IMR-90 (cell line): ENCODE measurements at regions not wholly inside any gene's neighbourhood (a gene's known extent, or its start where the extent isn't known, plus 50 kb on each side); places are given as distances from the start of the nearest gene placed in this dataset.

Experiments
- ATAC-seq: fragments of 200-7000 bp; cut with Tn5 transposase; 2 replicates; pipeline ENCODE4 v1.9.1; 2020; ENCODE audit warnings: low read depth, mild to moderate bottlenecking, moderate library complexity
- BruUV-seq: library from RNA; stranded (reverse); fragments of 400-500 nt; replicated peaks from 2 replicates; lab custom pipeline; 2021; lab: Mats Ljungman, UMichigan
- CTCF ChIA-PET: fragments of 300-600 bp; formaldehyde crosslinking; extraction: SDS; loops from one replicate; lab custom pipeline; 2021; ENCODE audit warnings: antibody characterized with exemption; lab: Yijun Ruan, JAX
- POLR2A ChIA-PET: fragments of 300-600 bp; sonication (Branson Sonifier 250); formaldehyde crosslinking; loops from one replicate; lab custom pipeline; 2022; ENCODE audit warnings: antibody characterized with exemption; ENCODE audit not compliant: unreplicated experiment; lab: Charles Lee
- DNase-seq: peaks from one replicate; pipeline ENCODE4 v3.0.0; 2013
- H2AFZ ChIP-seq: replicated peaks from 2 replicates; pipeline ENCODE3; 2013; ENCODE audit warnings: low read length, mild to moderate bottlenecking; ENCODE audit not compliant: poor library complexity
- H2AK5ac ChIP-seq: 2 replicates; pipeline ENCODE4 v1.6.1; 2013; ENCODE audit warnings: low read depth, low read length, inconsistent platforms
- H2AK9ac ChIP-seq: replicated peaks from 2 replicates; pipeline ENCODE3; 2013; ENCODE audit warnings: mild to moderate bottlenecking, low read depth, low read length, moderate library complexity; ENCODE audit not compliant: poor library complexity
- H2BK120ac ChIP-seq: 2 replicates; pipeline ENCODE4 v1.6.1; 2013; ENCODE audit warnings: low read depth, low read length, inconsistent platforms
- H2BK15ac ChIP-seq: 3 replicates; pipeline ENCODE4 v1.6.1; 2013; ENCODE audit warnings: low read depth, low read length, inconsistent platforms
- H2BK20ac ChIP-seq: 2 replicates; pipeline ENCODE4 v1.6.1; 2013; ENCODE audit warnings: low read depth, mild to moderate bottlenecking, inconsistent platforms, low read length, moderate library complexity
- H2BK5ac ChIP-seq: 2 replicates; pipeline ENCODE4 v1.6.1; 2013; ENCODE audit warnings: mild to moderate bottlenecking, low read depth, low read length, inconsistent platforms; ENCODE audit not compliant: poor library complexity, severe bottlenecking
- H3K14ac ChIP-seq: replicated peaks from 2 replicates; pipeline ENCODE4 v1.6.1; 2013; ENCODE audit warnings: low read depth, low read length, inconsistent platforms
- H3K18ac ChIP-seq: 2 replicates; pipeline ENCODE4 v1.6.1; 2013; ENCODE audit warnings: low read depth, low read length, control low read depth
- H3K23ac ChIP-seq: 2 replicates; pipeline ENCODE4 v1.6.1; 2013; ENCODE audit warnings: low read depth, low read length, inconsistent platforms
- H3K27ac ChIP-seq: 2 replicates; pipeline ENCODE4 v1.5.1; 2013; ENCODE audit warnings: mild to moderate bottlenecking, control low read depth, low read length; ENCODE audit not compliant: insufficient read depth
- H3K27me3 ChIP-seq: 2 replicates; pipeline ENCODE4 v1.6.1; 2013; ENCODE audit warnings: low read length; ENCODE audit not compliant: control insufficient read depth, insufficient read depth
- H3K36me3 ChIP-seq: 2 replicates; pipeline ENCODE4 v1.6.1; 2013; ENCODE audit warnings: low read length, mixed read lengths; ENCODE audit not compliant: control insufficient read depth, insufficient read depth
- H3K4ac ChIP-seq: 2 replicates; pipeline ENCODE4 v1.6.1; 2013; ENCODE audit warnings: low read depth, low read length, inconsistent platforms
- H3K4me1 ChIP-seq: 2 replicates; pipeline ENCODE4 v1.6.1; 2013; ENCODE audit warnings: low read length, mixed read lengths; ENCODE audit not compliant: control insufficient read depth, insufficient read depth
- H3K4me2 ChIP-seq: 2 replicates; pipeline ENCODE4 v1.6.1; 2013; ENCODE audit warnings: low read depth, mild to moderate bottlenecking, control low read depth, low read length, moderate library complexity
- H3K4me3 ChIP-seq: 2 replicates; pipeline ENCODE4 v1.5.1; 2013; ENCODE audit warnings: low read depth, mild to moderate bottlenecking, control low read depth, low read length, moderate library complexity; ENCODE audit not compliant: insufficient read depth
- H3K56ac ChIP-seq: 2 replicates; pipeline ENCODE4 v1.6.1; 2013; ENCODE audit warnings: low read length, inconsistent platforms; ENCODE audit not compliant: insufficient read depth; ENCODE audit errors: extremely low read depth
- H3K79me1 ChIP-seq, 2 experiments: 2 replicates each; pipeline ENCODE4 v1.6.1; 2013; ENCODE audit warnings: low read length in 2 of 2, inconsistent platforms in 1 of 2, low read depth in 1 of 2
- H3K9ac ChIP-seq: 2 replicates; pipeline ENCODE4 v1.6.1; 2013; ENCODE audit warnings: low read depth, low read length, control low read depth
- H3K9me1 ChIP-seq: 2 replicates; pipeline ENCODE4 v1.6.1; 2013; ENCODE audit warnings: low read length, inconsistent platforms; ENCODE audit not compliant: insufficient read depth
- H3K9me3 ChIP-seq: 2 replicates; pipeline ENCODE4 v1.6.1; 2013; ENCODE audit warnings: low read length; ENCODE audit not compliant: control insufficient read depth, insufficient read depth
- H4K20me1 ChIP-seq: 2 replicates; pipeline ENCODE4 v1.6.1; 2013; ENCODE audit warnings: low read length, inconsistent platforms; ENCODE audit not compliant: insufficient read depth
- H4K5ac ChIP-seq: 2 replicates; pipeline ENCODE4 v1.6.1; 2013; ENCODE audit warnings: mild to moderate bottlenecking, low read depth, low read length, control low read depth
- H4K8ac ChIP-seq, 2 experiments: 2 replicates each; pipeline ENCODE4 v1.6.1; 2013; ENCODE audit warnings: low read depth in 2 of 2, low read length in 2 of 2, control low read depth in 1 of 2, inconsistent platforms in 1 of 2
- H4K91ac ChIP-seq: 2 replicates; pipeline ENCODE4 v1.6.1; 2013; ENCODE audit warnings: low read depth, low read length, inconsistent platforms; ENCODE audit not compliant: insufficient read depth
- FOS ChIP-seq: fragments of 150-350 bp; IDR thresholded peaks from 2 replicates; pipeline ENCODE4 v1.6.1; 2016; ENCODE audit warnings: low read depth, low read length
- MAZ ChIP-seq: IDR thresholded peaks from 2 replicates; pipeline ENCODE4 v1.6.1; 2012; ENCODE audit warnings: low read depth, mild to moderate bottlenecking, low read length, improper control_type of control experiment, moderate library complexity, borderline replicate concordance
- MXI1 ChIP-seq: IDR thresholded peaks from 2 replicates; pipeline ENCODE4 v1.6.1; 2012; ENCODE audit warnings: low read depth, mild to moderate bottlenecking, low read length, moderate library complexity, borderline replicate concordance
- WGBS, 2 experiments: methylation state at CpG; one replicate each; pipeline versions ENCODE4 v1.1.5 to v1.1.7; 2013; ENCODE audit warnings: missing lambda C conversion rate in 2 of 2; ENCODE audit not compliant: insufficient read length in 1 of 2; ENCODE audit errors: extremely low coverage in 2 of 2; 5-methylcytosine and 5-hydroxymethylcytosine counted together
- dilution Hi-C: fragments of 300-500 bp; cut with HindIII; formaldehyde crosslinking; loops from one replicate; pipeline ENCODE4 v1.14.3; 2018; ENCODE audit warnings: low sequenced_read_pairs; ENCODE audit not compliant: unreplicated experiment
- in situ Hi-C: fragments of 300-500 bp; cut with MboI; formaldehyde crosslinking; loops from 3 replicates; pipeline ENCODE4 v1.14.3; 2019; ENCODE audit warnings: low sequenced_read_pairs, inconsistent platforms, mixed read lengths
- intact Hi-C: fragments of 100-400 bp; cut with micrococcal nuclease; formaldehyde crosslinking; loops from 2 replicates; pipeline ENCODE4 v1.10.0; 2022

DNA sequence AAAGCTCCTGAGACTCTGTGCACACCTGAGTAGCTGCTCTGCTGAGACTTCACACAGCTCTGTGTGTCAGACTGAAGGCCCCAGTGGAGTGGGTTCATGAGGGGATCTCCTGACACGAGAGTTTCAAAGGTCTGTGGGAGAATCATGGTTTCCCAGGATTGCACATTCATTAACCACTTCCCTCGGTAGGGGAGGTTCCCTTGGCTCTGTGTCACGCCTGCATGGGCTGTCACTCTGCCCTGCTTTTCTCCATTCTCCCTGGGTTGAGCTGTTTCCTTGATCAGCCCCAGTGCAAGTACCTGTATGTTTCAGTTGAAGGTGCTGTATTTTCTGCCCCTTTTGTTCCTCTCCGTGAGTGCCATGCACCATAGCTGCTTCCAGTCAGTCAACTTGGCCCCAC is 236.9 kb downstream of the EPM2A start:
- no peak overlapping the region for H4K5ac ChIP-seq
- CTCF ChIA-PET: no interaction called here
- BruUV-seq: no TSS peak
- ATAC-seq: no peak
- no peak overlapping the region for H2BK20ac ChIP-seq
- H4K91ac ChIP-seq: no peak overlapping the region
- H2AFZ ChIP-seq: no peak overlapping the region
- H3K9me1 ChIP-seq: no peaks in the 10 kb centered on the region
- H4K8ac ChIP-seq: no peak overlapping the region
- H3K4ac ChIP-seq: no peak overlapping the region
- TF ChIP-seq FOS: no peak
- no peak for TF ChIP-seq MXI1
- TF ChIP-seq MAZ: no peak
- DNase-seq: no peak
- H3K18ac ChIP-seq: no peak overlapping the region
- no peaks in the 10 kb centered on the region for H3K36me3 ChIP-seq
- H2AK5ac ChIP-seq: no peak overlapping the region
- no peaks in the 10 kb centered on the region for H3K9me3 ChIP-seq
- no peaks in the 10 kb centered on the region for H3K4me1 ChIP-seq
- no peak overlapping the region for H2BK5ac ChIP-seq
- no peak overlapping the region for H2BK15ac ChIP-seq
- no peak overlapping the region for H3K9ac ChIP-seq
- no peak overlapping the region for H2AK9ac ChIP-seq
- no peak overlapping the region for H3K4me2 ChIP-seq
- H2BK120ac ChIP-seq: no peak overlapping the region
- no peak overlapping the region for H3K14ac ChIP-seq
- no CpG with 5 or more reads among the region's 4 CpGs for WGBS, 2 experiments
- dilution Hi-C loops: no loop called here
- no peak overlapping the region for H3K23ac ChIP-seq
- in situ Hi-C loops: no loop called here
- POLR2A ChIA-PET: interaction anchor here (0.5 kb wide), 1 partner anchor 16 kb away, joined by 3 read pairs; no protein-coding TSS in a partner anchor
- H3K27me3 ChIP-seq: no peaks in the 10 kb centered on the region
- H3K79me1 ChIP-seq: no peaks in the 10 kb centered on the region
- H4K20me1 ChIP-seq: no peaks in the 10 kb centered on the region
- no peak overlapping the region for H3K27ac ChIP-seq
- H3K4me3 ChIP-seq: no peak overlapping the region
- intact Hi-C loops: no loop called here
- H3K56ac ChIP-seq: no peak overlapping the region
